ENCODE measurements at regions not wholly inside any gene's neighbourhood (a gene's known extent, or its start where the extent isn't known, plus 50 kb on each side); places are given as distances from the start of the nearest gene placed in this dataset.

DNA sequence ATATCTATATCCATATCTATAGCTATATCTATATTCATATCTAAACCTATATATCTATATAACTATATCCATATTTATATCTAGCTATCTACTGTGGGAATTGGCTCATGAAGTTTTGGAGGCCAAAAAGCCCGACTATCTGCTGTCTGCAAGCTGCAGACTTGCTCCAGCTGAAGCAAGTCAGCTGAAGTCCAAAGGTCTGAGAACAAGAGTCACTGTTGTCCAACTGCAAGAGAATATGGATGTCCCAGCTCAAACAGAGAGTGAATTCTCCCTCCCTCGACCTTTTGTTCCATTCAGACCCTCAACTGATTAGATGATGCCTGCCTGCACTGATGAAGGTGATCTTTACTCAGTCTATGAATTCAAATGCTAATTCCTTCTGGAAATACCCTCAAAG, 63.3 kb upstream of the VCX start:
- no peak overlapping the region for H2BK120ac ChIP-seq (ENCODE audit: low read depth, low read length, poor library complexity, severe bottlenecking)
- no peak overlapping the region for H3K4me2 ChIP-seq (ENCODE audit: insufficient read depth, insufficient read length, low read length)
- H3K9me3 ChIP-seq (ENCODE audit: control insufficient read depth, low read depth, low read length), result no peaks in the 10 kb centered on the region
- WGBS (ENCODE audit: extremely low coverage, insufficient read length, low lambda C conversion rate), result no CpG with 5 or more reads among the region's 2 CpGs
- no peak overlapping the region for H3K4me3 Mint-ChIP-seq
- TF ChIP-seq, protein P1, sequence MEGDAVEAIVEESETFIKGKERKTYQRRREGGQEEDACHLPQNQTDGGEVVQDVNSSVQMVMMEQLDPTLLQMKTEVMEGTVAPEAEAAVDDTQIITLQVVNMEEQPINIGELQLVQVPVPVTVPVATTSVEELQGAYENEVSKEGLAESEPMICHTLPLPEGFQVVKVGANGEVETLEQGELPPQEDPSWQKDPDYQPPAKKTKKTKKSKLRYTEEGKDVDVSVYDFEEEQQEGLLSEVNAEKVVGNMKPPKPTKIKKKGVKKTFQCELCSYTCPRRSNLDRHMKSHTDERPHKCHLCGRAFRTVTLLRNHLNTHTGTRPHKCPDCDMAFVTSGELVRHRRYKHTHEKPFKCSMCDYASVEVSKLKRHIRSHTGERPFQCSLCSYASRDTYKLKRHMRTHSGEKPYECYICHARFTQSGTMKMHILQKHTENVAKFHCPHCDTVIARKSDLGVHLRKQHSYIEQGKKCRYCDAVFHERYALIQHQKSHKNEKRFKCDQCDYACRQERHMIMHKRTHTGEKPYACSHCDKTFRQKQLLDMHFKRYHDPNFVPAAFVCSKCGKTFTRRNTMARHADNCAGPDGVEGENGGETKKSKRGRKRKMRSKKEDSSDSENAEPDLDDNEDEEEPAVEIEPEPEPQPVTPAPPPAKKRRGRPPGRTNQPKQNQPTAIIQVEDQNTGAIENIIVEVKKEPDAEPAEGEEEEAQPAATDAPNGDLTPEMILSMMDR (conservative IDR thresholded peaks at IDR 0.05), result no peak
- no peak overlapping the region for H2BK5ac ChIP-seq (ENCODE audit: insufficient read length, low read length)
- H3K9me3 Mint-ChIP-seq, result peaks cover 0 to 2% of the 10 kb centered on the region in 2 experiments; a peak in 1 of 5 replicates
- H3K23ac ChIP-seq (ENCODE audit: insufficient read length, low read depth, low read length), result no peak overlapping the region
- no peaks in the 10 kb centered on the region for H3K27me3 Mint-ChIP-seq (ENCODE audit: low read depth)
- no peak overlapping the region for H3K56ac ChIP-seq (ENCODE audit: insufficient read length, low read depth, low read length)
- H4K20me1 ChIP-seq (ENCODE audit: control insufficient read depth, insufficient read depth, insufficient read length), result no peaks in the 10 kb centered on the region
- H3K79me1 ChIP-seq (ENCODE audit: insufficient read depth, low read depth, low read length, poor library complexity, severe bottlenecking), result no peaks in the 10 kb centered on the region
- no peak for DNase-seq
- H2BK12ac ChIP-seq (ENCODE audit: insufficient read length, low read depth, low read length), result no peak overlapping the region
- H3K4me1 Mint-ChIP-seq, result no peaks in the 10 kb centered on the region
- no peaks in the 10 kb centered on the region for H3K79me2 ChIP-seq (ENCODE audit: insufficient read depth, low read length)
- no peak overlapping the region for H3K18ac ChIP-seq (ENCODE audit: insufficient read length, low read depth, low read length)
- H3K4ac ChIP-seq (ENCODE audit: low read depth, low read length), result no peak overlapping the region
- H3K9ac ChIP-seq (ENCODE audit: extremely low read depth, insufficient read length, low read length), result no peak overlapping the region
- no peak overlapping the region for H2BK15ac ChIP-seq (ENCODE audit: low read depth, low read length)
- H4K8ac ChIP-seq (replicated peaks; ENCODE audit: insufficient read length, low read depth, low read length), result no peak overlapping the region
- no peak overlapping the region for H4K5ac ChIP-seq (ENCODE audit: insufficient read length, low read depth, low read length)
- H3K27me3 ChIP-seq (ENCODE audit: insufficient read depth, low read length), result no peaks in the 10 kb centered on the region
- H3K36me3 Mint-ChIP-seq (ENCODE audit: insufficient read depth in 1 of 3, low read depth in 3 of 3), result no peaks in the 10 kb centered on the region
- no peak overlapping the region for H3K14ac ChIP-seq (ENCODE audit: insufficient read depth, low read length)
- H4K91ac ChIP-seq (ENCODE audit: insufficient read length, low read depth, low read length), result no peak overlapping the region
- no peak overlapping the region for H3K27ac Mint-ChIP-seq
- no peak overlapping the region for H3K27ac ChIP-seq (ENCODE audit: insufficient read length, low read depth, low read length)
- no peaks in the 10 kb centered on the region for H3K23me2 ChIP-seq (ENCODE audit: insufficient read length, low read depth, low read length, poor library complexity, severe bottlenecking)
- no peak overlapping the region for H2BK20ac ChIP-seq (ENCODE audit: low read depth, low read length, poor library complexity, severe bottlenecking)
- no peak overlapping the region for H3T11ph ChIP-seq (ENCODE audit: low read length)
- H2AK5ac ChIP-seq (ENCODE audit: insufficient read length, low read length), result no peak overlapping the region
- H2AFZ ChIP-seq (ENCODE audit: low read length), result no peak overlapping the region
- H3K4me1 ChIP-seq (ENCODE audit: insufficient read depth, low read length), result no peaks in the 10 kb centered on the region

Data from H9 (cell line).